H1 (cell line): ENCODE measurements at regions not wholly inside any gene's neighbourhood (a gene's known extent, or its start where the extent isn't known, plus 50 kb on each side); places are given as distances from the start of the nearest gene placed in this dataset.

Experiments used
- CHD1 ChIP-seq: IDR thresholded peaks from 2 replicates; pipeline ENCODE4 v1.6.1; 2012; ENCODE audit warnings: low read depth, low read length, improper control_type of control experiment
- EGR1 ChIP-seq: IDR thresholded peaks from 2 replicates; pipeline ENCODE4 v1.6.1; 2011; ENCODE audit warnings: low read depth, low read length, borderline replicate concordance
- EZH2 ChIP-seq: fragments of 200-600 bp; sonication (generic); IDR thresholded peaks from 2 replicates; pipeline ENCODE4 v1.7.1; 2012; ENCODE audit warnings: low read depth, mild to moderate bottlenecking, moderate library complexity, low read length, inconsistent platforms; ENCODE audit not compliant: severe bottlenecking
- POLR2A ChIP-seq, 2 experiments: IDR thresholded peaks; 1 replicate in 1 of 2; 2 replicates in 1 of 2; pipeline ENCODE4 v1.6.1; 2011; ENCODE audit warnings: low read depth in 2 of 2, low read length in 2 of 2, mild to moderate bottlenecking in 2 of 2; ENCODE audit errors: control extremely low read depth in 1 of 2
- POLR2AphosphoS5 ChIP-seq: IDR thresholded peaks from 2 replicates; pipeline ENCODE4 v1.6.1; 2011; ENCODE audit warnings: low read depth, low read length
- SIX5 ChIP-seq: IDR thresholded peaks from 2 replicates; pipeline ENCODE4 v1.6.1; 2011; ENCODE audit warnings: mild to moderate bottlenecking, low read depth, low read length
- SUZ12 ChIP-seq: fragments of 200-600 bp; sonication (generic); IDR thresholded peaks from 2 replicates; pipeline ENCODE4 v1.6.1; 2012; ENCODE audit warnings: mild to moderate bottlenecking, inconsistent platforms, low read length, moderate library complexity, mixed read lengths
- ZNF274 ChIP-seq: IDR thresholded peaks from 2 replicates; pipeline ENCODE4 v1.7.0; 2012; ENCODE audit warnings: low read length, borderline replicate concordance; ENCODE audit errors: extremely low read depth
- TF ChIP-seq, protein P1 (sequence below), 3 experiments: IDR thresholded peaks; 1 replicate in 2 of 3; 2 replicates in 1 of 3; pipeline versions ENCODE4 v1.5.1 to v1.6.1; 2011; ENCODE audit warnings: low read length in 3 of 3, mild to moderate bottlenecking in 3 of 3, inconsistent platforms in 2 of 3, low read depth in 1 of 3, moderate library complexity in 1 of 3; ENCODE audit not compliant: insufficient read depth in 1 of 3; ENCODE audit errors: control extremely low read depth in 1 of 3

DNA sequence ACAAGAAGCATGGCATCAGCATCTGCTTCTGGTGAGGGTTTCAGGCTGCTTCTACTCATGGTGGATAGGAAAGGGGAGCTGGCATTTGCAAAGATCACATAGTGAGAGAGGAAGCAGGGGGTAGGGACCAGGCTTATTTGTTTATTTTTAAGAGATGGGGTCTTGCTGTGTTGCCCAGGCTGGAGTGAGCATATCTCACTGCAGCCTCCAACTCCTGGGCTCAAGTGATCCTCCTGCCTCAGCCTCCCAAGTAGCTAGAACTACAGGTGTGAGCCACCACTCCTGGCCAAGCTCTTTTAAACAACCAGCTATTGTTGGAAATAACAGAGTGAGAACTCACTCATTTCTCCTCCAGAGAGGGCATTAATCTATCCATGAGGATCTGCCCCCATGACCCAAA, 138.8 kb upstream of the FOXN2 start:
- TF ChIP-seq EGR1 (no peak), POLR2A (IDR thresholded peaks at IDR 0.05; ENCODE audit: control extremely low read depth in 1 of 2, low read depth in 2 of 2, low read length in 2 of 2) (no peak), POLR2AphosphoS5 (no peak), SIX5 (no peak), ZNF274 (no peak), CHD1 (no peak), SUZ12 (no peak), EZH2 (no peak)
- TF ChIP-seq, protein P1, sequence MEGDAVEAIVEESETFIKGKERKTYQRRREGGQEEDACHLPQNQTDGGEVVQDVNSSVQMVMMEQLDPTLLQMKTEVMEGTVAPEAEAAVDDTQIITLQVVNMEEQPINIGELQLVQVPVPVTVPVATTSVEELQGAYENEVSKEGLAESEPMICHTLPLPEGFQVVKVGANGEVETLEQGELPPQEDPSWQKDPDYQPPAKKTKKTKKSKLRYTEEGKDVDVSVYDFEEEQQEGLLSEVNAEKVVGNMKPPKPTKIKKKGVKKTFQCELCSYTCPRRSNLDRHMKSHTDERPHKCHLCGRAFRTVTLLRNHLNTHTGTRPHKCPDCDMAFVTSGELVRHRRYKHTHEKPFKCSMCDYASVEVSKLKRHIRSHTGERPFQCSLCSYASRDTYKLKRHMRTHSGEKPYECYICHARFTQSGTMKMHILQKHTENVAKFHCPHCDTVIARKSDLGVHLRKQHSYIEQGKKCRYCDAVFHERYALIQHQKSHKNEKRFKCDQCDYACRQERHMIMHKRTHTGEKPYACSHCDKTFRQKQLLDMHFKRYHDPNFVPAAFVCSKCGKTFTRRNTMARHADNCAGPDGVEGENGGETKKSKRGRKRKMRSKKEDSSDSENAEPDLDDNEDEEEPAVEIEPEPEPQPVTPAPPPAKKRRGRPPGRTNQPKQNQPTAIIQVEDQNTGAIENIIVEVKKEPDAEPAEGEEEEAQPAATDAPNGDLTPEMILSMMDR (IDR thresholded peaks at IDR 0.05; ENCODE audit: control extremely low read depth in 1 of 3, insufficient read depth in 1 of 3, low read depth in 1 of 3, low read length in 3 of 3): no peak
